Suppressor macrophage treated with lipopolysaccharide for 1 hour (primary cell): ENCODE measurements at regions not wholly inside any gene's neighbourhood (a gene's known extent, or its start where the extent isn't known, plus 50 kb on each side); places are given as distances from the start of the nearest gene placed in this dataset.
"Not testable (repeated sequence)": the region's sequence is repeated elsewhere in the genome, so short reads cannot be mapped to it uniquely, and the experiment has no call there.

Experiments
- DNase-seq, 3 donors: peaks; one replicate each; pipeline ENCODE4 v3.0.0-alpha.2; 2020 to 2022

- no peak for DNase-seq
Measured at GRCh38 chr6:4449409-4449808, 314.0 kb upstream of the ECI2 start.

- DNase-seq: no peak
Measured at GRCh38 chr6:4448841-4449240, 313.5 kb upstream of the ECI2 start.

GRCh38 chr6:4447639-4448330, 312.4 kb upstream of the ECI2 start:
- DNase-seq: no peak

- peak; percentile 61 to 80 (median 74) for DNase-seq
Measured at GRCh38 chr6:4446982-4447381, 311.6 kb upstream of the ECI2 start.

GRCh38 chr6:4441981-4442434, 306.6 kb upstream of the ECI2 start:
- peak; percentile 24 to 59 (median 43) for DNase-seq

- DNase-seq: no peak
Measured at GRCh38 chr6:4439159-4439558, 303.8 kb upstream of the ECI2 start.

- no peak for DNase-seq
Measured at GRCh38 chr6:4437342-4437741, 302.0 kb upstream of the ECI2 start.

- DNase-seq: no peak
Measured at GRCh38 chr6:4435981-4436445, 300.6 kb upstream of the ECI2 start.

- peak in 2 of 3 donors; percentile 9 to 27 for DNase-seq
Measured at GRCh38 chr6:4434655-4435054, 299.3 kb upstream of the ECI2 start.

GRCh38 chr6:4433199-4433598, 297.8 kb upstream of the ECI2 start:
- DNase-seq: no peak

- DNase-seq: no peak
Measured at GRCh38 chr6:4426968-4427367, 291.6 kb upstream of the ECI2 start.

- no peak for DNase-seq
Measured at GRCh38 chr6:4421837-4422236, 286.5 kb upstream of the ECI2 start.

GRCh38 chr6:4420160-4420865, 284.9 kb upstream of the ECI2 start:
- no peak for DNase-seq

GRCh38 chr6:4415549-4415948, 280.2 kb upstream of the ECI2 start:
- DNase-seq: no peak

- not testable (repeated sequence) for DNase-seq
Measured at GRCh38 chr6:4414078-4414477, 278.7 kb upstream of the ECI2 start.

GRCh38 chr6:4413073-4413472, 277.7 kb upstream of the ECI2 start:
- no peak for DNase-seq

GRCh38 chr6:4412488-4412887, 277.1 kb upstream of the ECI2 start:
- no peak for DNase-seq

- DNase-seq: no peak
Measured at GRCh38 chr6:4412077-4412476, 276.7 kb upstream of the ECI2 start.

GRCh38 chr6:4407710-4408109, 272.3 kb upstream of the ECI2 start:
- DNase-seq: peak; percentile 74 to 94 (median 91)

GRCh38 chr6:4405621-4406212, 270.3 kb upstream of the ECI2 start:
- DNase-seq: no peak

GRCh38 chr6:4404415-4404814, 269.0 kb upstream of the ECI2 start:
- DNase-seq: no peak

- DNase-seq: peak in 1 of 3 donors; percentile 13
Measured at GRCh38 chr6:4403828-4404227, 268.5 kb upstream of the ECI2 start.

GRCh38 chr6:4403023-4403752, 267.8 kb upstream of the ECI2 start:
- no peak for DNase-seq
